RKO (cell line): ENCODE measurements at regions not wholly inside any gene's neighbourhood (a gene's known extent, or its start where the extent isn't known, plus 50 kb on each side); places are given as distances from the start of the nearest gene placed in this dataset.
"Not testable (repeated sequence)": the region's sequence is repeated elsewhere in the genome, so short reads cannot be mapped to it uniquely, and the experiment has no call there.

ENCODE experiments used
- DNase-seq: peaks from one replicate; pipeline ENCODE4 v3.0.0-alpha.2; 2016; ENCODE audit warnings: low spot score

DNA sequence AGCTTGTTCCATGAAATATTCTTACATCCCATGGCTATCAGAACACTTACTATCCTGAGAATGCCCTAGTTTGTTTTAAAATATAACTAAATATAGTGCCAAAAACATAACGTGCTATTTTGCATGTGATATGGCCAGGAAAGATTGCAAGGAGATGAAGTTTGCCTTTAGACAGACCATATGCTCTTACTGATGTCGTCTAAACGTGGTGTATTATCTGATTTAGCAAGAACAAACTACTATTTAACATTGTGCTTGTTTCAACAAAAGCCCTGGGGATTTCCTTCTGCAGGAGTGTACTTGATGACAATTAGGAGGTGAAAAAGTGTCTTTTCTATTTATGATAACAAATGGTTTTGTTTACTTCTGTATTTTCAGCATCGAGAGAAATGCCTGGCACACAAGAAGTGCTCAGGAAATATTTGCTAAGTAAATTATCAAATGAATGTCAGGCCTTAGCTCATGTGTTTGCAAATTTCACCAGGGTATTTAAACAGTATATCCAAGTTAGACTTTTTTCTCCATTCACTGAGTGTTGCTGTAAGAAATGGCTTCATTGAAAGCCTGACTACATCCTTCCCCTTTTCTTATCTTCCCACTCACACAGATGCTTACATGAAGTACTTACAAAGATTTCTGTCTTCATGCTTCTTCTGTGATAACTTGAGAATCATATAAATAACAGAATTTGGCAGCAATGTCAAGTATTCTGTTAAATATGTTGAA, 1033.6 kb downstream of the CDH8 start:
- DNase-seq = no peak

DNA sequence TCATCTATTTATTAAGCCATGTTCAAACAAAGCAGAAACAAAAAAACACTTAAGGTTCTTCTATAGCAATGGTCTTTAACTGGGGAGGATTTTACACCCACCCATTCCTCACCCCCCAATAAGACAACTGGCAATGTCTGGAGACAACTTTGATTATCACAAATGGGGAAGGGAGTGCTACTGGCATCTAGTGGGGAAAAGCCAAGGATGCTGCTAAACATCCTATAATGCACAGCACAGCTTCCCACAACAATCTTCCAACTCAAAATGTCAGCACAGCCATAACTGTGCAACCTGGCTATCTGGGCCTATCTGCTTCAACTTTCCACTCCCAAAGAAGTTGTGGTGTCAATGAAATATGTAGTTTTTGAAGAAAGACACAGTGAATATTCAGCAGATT, 1044.4 kb downstream of the CDH8 start:
- DNase-seq = peak; percentile 1

DNA sequence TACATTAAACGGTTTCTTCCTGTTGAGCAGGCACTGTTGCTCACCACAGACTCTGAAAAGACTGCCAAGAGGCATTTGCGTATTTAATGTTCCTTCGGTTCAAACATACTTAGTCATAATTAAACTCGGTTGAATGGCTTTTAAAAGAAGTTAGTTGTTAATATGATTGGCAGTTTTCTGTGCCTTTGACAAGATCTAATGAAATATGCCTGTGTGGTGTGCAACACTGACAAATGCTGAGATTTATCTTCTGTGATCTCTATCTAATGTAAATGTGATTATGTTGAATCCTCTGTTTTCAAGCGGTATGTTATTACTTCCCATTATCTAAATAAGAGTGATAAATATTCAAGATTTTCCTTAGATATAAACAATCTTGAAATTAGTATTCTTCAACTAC, 1046.6 kb downstream of the CDH8 start:
- DNase-seq = no peak

- DNase-seq = no peak
Observed at GRCh38 chr16:60979119-60979518, 1057.1 kb downstream of the CDH8 start.

- no peak for DNase-seq
Observed at GRCh38 chr16:60949800-60950199, 1086.4 kb downstream of the CDH8 start.

DNA sequence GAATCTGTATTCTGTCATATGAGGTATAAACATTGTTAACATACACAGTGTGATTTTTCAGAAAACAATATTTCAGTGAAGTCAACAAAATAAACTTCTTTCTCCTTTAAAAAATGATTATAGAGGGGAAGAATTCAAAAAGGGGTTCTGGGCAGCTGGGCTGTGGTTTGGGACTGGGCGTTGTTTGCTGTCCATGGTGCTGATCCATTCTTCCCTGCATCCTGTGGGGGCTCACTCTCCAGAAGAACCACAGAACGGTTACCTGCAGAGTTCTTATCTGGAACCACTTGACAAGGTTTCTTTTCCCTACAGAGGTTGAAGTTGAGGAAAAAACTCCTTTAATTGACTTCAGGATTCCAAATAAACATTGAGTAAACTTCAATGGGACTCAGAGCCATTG, 1091.0 kb downstream of the CDH8 start:
- peak; percentile 27 for DNase-seq

DNA sequence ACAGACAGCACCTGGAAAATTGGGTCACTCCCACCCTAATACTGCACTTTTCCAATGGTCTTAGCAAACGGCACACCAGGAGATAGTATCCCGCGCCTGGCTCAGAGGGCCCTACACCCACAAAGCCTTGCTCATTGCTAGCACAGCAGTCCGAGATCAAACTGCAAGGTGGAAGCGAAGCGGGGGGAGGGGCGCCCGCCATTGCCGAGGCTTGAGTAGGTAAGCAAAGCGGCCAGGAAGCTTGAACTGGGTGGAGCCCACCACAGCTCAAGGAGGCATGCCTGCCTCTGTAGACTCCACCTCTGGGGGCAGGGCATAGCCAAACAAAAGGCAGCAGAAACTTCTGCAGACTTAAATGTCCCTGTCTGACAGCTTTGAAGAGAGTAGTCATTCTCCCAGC, 1100.0 kb downstream of the CDH8 start:
- DNase-seq = not testable (repeated sequence)

GRCh38 chr16:60932600-60932999, 1103.6 kb downstream of the CDH8 start:
- no peak for DNase-seq

DNA sequence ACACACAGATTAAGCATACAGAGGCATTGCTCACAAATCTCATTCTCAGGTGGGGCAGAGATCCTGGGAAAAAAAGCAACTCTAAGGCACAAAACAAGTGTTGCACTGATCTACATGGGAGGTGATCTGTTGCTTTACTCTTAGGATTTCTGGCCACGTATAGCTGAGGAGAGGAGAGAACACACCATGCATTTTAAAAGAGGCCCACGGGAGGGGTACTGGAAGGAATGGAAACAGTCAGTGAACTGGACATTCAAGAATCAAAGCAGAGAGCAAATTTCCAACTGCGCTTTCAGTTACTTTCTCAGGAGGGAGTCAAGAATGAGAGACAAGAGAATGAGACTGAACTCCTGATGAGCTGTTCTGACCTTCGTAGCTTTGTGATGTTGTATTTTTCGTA, 1105.9 kb downstream of the CDH8 start:
- no peak for DNase-seq

DNA sequence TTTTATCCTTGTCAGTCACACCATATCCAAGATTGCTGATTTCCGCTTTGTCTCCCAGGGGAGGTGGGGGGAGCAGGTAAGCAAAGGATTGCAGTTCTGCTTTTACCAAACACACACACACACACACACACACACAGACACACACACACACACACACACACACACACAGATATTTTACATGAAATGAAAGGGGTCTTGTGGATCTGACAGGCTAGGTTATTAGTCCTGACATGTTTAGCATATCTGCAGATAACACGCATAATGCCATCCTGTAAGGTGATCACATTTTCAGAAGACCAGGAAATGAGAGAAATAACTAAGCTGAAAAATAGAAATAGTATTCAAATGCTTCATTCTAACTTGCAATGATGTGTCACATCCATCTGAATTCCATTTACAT, 1113.3 kb downstream of the CDH8 start:
- DNase-seq = no peak

- DNase-seq = no peak
Observed at GRCh38 chr16:60914334-60914733, 1121.9 kb downstream of the CDH8 start.

DNA sequence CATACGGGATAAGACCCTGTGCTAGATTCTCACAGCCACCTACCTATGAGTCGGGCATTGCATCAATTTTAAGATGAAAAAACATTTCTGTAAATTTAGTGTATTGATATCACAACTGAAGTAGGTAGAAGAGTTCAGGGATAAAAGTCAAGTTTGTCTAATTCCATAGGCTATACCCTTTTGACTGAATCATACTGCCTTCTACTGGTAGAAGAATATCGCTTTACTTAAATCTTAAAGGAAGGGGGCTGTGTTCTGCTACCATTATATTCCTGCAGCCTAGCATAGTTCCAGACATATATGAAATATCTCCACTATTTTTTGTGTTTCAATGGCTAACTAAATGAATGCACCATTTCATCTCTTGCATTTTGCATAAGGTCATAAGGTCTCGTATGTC, 1128.6 kb downstream of the CDH8 start:
- DNase-seq = no peak

DNA sequence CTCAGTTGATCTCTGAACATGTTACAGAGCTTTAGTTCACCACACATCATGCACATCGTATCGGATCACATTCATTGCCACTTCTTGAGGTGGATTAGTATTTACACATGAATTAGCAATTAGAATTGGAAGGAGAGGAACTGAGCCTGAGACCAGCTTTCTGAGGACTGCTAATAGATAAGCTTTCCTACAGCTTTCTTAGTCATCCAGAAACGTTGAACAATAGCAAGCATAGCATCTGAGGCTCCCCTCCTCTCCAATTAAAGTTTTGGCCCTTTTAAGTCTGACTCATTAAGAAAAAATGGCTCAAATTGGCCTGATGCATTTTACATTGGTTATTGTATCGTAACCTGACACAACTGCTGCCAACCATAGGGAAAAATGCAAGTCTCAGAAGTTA, 1130.4 kb downstream of the CDH8 start:
- peak; percentile 1 for DNase-seq

DNA sequence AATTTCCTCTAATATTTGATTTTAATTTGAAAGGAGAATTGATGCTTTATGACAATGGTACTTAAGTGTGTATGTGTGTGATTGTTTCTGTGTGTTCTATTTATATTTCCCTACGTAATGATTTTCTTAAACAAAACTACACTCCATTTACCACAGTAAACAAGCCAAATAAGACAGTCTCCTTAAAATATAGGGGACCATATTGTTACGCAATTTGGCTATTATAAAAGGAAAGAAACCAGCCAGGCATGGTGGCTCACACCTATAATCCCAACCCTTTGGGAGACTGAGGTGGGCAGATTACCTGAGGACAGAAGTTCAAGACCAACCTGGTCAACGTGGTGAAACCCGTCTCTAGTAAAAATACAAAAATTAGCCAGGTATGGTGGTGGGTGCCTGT, 1134.1 kb downstream of the CDH8 start:
- no peak for DNase-seq

- no peak for DNase-seq
Observed at GRCh38 chr16:60882816-60883215, 1153.4 kb downstream of the CDH8 start.

GRCh38 chr16:60852635-60853034, 1183.6 kb downstream of the CDH8 start:
- no peak for DNase-seq

- DNase-seq = no peak
Observed at GRCh38 chr16:60821661-60822060, 1214.6 kb downstream of the CDH8 start.

DNA sequence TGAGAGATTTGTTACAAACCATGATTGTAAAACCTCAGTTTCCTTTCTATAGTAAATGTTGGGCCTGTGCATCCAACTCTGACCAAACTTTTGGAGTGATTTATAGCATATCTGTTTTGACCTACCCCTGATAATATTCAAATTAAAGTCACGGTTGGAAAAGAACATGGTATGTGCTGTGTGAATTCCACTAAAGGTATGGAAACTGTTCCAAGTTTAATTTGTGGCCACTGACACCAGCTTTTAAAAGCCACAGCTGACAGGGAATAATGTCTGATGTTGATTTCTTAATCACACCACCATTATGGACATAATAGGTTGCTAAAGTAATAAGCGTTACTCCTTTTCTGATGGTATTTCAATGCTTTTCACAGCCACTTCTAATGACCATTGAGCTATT, 1215.9 kb downstream of the CDH8 start:
- no peak for DNase-seq

GRCh38 chr16:60818465-60818864, 1217.8 kb downstream of the CDH8 start:
- no peak for DNase-seq

GRCh38 chr16:60816461-60816860, 1219.8 kb downstream of the CDH8 start:
- no peak for DNase-seq

DNA sequence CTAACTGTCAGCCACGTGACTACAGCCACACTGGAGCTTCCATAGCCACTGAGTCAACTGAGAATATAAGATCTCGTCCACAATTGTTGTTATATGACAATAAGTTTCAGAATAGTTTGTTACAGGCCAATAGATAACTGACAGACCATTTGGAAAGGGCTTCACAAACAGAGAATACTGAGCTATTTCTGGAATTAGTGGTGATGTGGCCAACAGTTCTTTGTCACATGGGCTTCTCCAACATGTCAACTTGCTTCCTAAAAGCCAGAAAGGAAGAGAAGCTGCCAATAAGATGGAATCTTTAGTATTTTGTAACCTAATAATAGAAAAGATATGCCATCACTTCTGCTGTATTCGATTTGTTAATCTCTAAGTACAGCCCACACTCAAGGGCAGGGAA, 1220.4 kb downstream of the CDH8 start:
- no peak for DNase-seq

GRCh38 chr16:60815033-60815432, 1221.2 kb downstream of the CDH8 start:
- no peak for DNase-seq

- DNase-seq = no peak
Observed at GRCh38 chr16:60811657-60812056, 1224.6 kb downstream of the CDH8 start.

DNA sequence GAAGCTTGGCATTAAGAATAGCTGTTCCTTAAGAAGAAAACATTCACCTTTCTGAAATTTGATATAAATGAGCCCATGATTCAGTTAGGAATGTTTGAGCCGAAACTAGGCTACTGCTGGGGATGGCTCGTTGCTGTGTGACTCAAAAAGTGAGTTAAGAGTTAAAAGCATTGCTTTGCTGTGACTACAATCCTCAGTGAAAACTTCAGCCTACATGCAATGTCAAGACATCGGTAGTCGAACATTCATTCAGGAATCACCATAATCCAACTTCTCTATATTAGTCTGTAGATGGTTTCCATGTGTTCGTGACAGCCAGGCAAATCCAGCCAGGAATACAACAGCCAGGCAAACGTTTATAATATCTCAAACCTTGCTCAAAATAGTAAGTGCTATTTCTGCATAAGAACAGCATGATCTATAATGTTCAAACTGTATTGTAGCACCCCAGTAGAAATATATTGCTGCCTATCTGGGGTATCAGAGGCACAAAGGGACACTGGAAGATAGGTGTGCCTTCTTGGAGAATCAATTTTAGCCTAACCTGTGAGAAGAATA, 1225.1 kb downstream of the CDH8 start:
- DNase-seq = no peak
